Endothelial cell of umbilical vein (primary cell): ENCODE measurements at regions not wholly inside any gene's neighbourhood (a gene's known extent, or its start where the extent isn't known, plus 50 kb on each side); places are given as distances from the start of the nearest gene placed in this dataset.

Source experiments
- BruUV-seq: library from RNA; stranded (reverse); fragments of 400-500 nt; replicated peaks from 2 replicates; lab custom pipeline; 2021; lab: Mats Ljungman, UMichigan
- CTCF ChIA-PET: fragments of 300-600, 350-600 bp; sonication (Branson Sonifier 250); formaldehyde crosslinking; loops from one replicate; lab custom pipeline; 2021; ENCODE audit warnings: antibody characterized with exemption, inconsistent platforms; lab: Charles Lee
- POLR2A ChIA-PET: fragments of 300-600, 350-600 bp; sonication (Branson Sonifier 250); formaldehyde crosslinking; loops from one replicate; lab custom pipeline; 2021; ENCODE audit warnings: antibody characterized with exemption, inconsistent platforms; lab: Charles Lee
- DNase-seq: peaks from one replicate; pipeline ENCODE4 v3.0.0-alpha.2; 2011; ENCODE audit warnings: low read depth, low spot score
- FAIRE-seq: peaks from 2 replicates; lab custom pipeline; 2011; peaks lifted over from hg19 to GRCh38; lab: Jason Lieb, UNC
- H2AFZ ChIP-seq: 2 replicates; pipeline ENCODE4 v1.6.0; 2012; ENCODE audit warnings: low read depth, low read length, control low read depth, inconsistent platforms
- H3K27ac ChIP-seq: 2 replicates; pipeline ENCODE4 v1.5.1; 2011; ENCODE audit warnings: low read depth, mild to moderate bottlenecking, control low read depth, low read length, moderate library complexity; ENCODE audit not compliant: insufficient read depth
- H3K27me3 ChIP-seq, 2 experiments: 2 replicates each; pipeline versions ENCODE4 v1.6.0 to v1.6.1; 2011; ENCODE audit warnings: low read length in 2 of 2, mixed read lengths in 1 of 2; ENCODE audit not compliant: control insufficient read depth in 2 of 2, insufficient read depth in 2 of 2
- H3K36me3 ChIP-seq, 2 experiments: 2 replicates in 1 of 2; 3 replicates in 1 of 2; pipeline ENCODE4 v1.5.1; 2011; ENCODE audit warnings: low read length in 2 of 2, mild to moderate bottlenecking in 1 of 2, moderate library complexity in 1 of 2; ENCODE audit not compliant: control insufficient read depth in 2 of 2, insufficient read depth in 2 of 2; ENCODE audit errors: extremely low read depth in 1 of 2
- H3K4me1 ChIP-seq: 3 replicates; pipeline ENCODE4 v1.5.1; 2011; ENCODE audit warnings: mild to moderate bottlenecking, low read length; ENCODE audit not compliant: control insufficient read depth, insufficient read depth; ENCODE audit errors: extremely low read depth
- H3K4me2 ChIP-seq: 2 replicates; pipeline ENCODE4 v1.6.1; 2011; ENCODE audit warnings: low read length, control low read depth, mixed read lengths; ENCODE audit not compliant: insufficient read depth
- H3K4me3 ChIP-seq, 3 experiments: fragments of 200-600 bp in 1 of 3; sonication (generic), shearing (Covaris generic) in 1 of 3; replicated peaks in 1 of 3; 2 replicates each; pipeline ENCODE4 v1.5.1; 2011 to 2016; ENCODE audit warnings: control low read depth in 3 of 3, low read length in 3 of 3, mild to moderate bottlenecking in 2 of 3, inconsistent platforms in 1 of 3, low read depth in 1 of 3, moderate library complexity in 1 of 3; ENCODE audit not compliant: insufficient read depth in 1 of 3
- H3K79me2 ChIP-seq: 2 replicates; pipeline ENCODE4 v1.6.0; 2012; ENCODE audit warnings: low read length, inconsistent platforms; ENCODE audit not compliant: control insufficient read depth, insufficient read depth
- H3K9ac ChIP-seq: replicated peaks from 2 replicates; pipeline ENCODE3; 2011; ENCODE audit warnings: low read length, control low read depth; ENCODE audit not compliant: insufficient read depth; ENCODE audit errors: extremely low read depth
- H3K9me1 ChIP-seq: replicated peaks from 3 replicates; pipeline ENCODE4 v1.6.0; 2011; ENCODE audit warnings: mild to moderate bottlenecking, low read length; ENCODE audit not compliant: control insufficient read depth, insufficient read depth; ENCODE audit errors: extremely low read depth
- H3K9me3 ChIP-seq: replicated peaks from 2 replicates; pipeline ENCODE4 v1.5.1; 2012; ENCODE audit warnings: low read length, inconsistent platforms; ENCODE audit not compliant: control insufficient read depth, insufficient read depth
- H4K20me1 ChIP-seq: replicated peaks from 2 replicates; pipeline ENCODE3; 2011; ENCODE audit warnings: mild to moderate bottlenecking, low read length; ENCODE audit not compliant: control insufficient read depth, insufficient read depth; ENCODE audit errors: extremely low read depth
- EZH2 ChIP-seq: IDR thresholded peaks from 2 replicates; pipeline ENCODE4 v1.6.1; 2012; ENCODE audit warnings: borderline replicate concordance, low read depth, mild to moderate bottlenecking, moderate library complexity, low read length, inconsistent platforms; ENCODE audit not compliant: severe bottlenecking
- FOS ChIP-seq: IDR thresholded peaks from 2 replicates; pipeline ENCODE4 v1.6.1; 2011; ENCODE audit warnings: mild to moderate bottlenecking, low read length, moderate library complexity, borderline replicate concordance; ENCODE audit not compliant: insufficient read depth
- GATA2 ChIP-seq: IDR thresholded peaks from 2 replicates; pipeline ENCODE4 v1.7.0; 2011; ENCODE audit warnings: low read depth, mild to moderate bottlenecking, moderate library complexity, mixed read lengths, low read length; ENCODE audit not compliant: insufficient read length, insufficient read depth
- JUN ChIP-seq: IDR thresholded peaks from 2 replicates; pipeline ENCODE4 v1.6.1; 2011; ENCODE audit warnings: borderline replicate concordance, low read depth; ENCODE audit not compliant: insufficient read length, insufficient read depth
- MYC ChIP-seq: IDR thresholded peaks from one replicate; pipeline ENCODE4 v1.6.1; 2011; ENCODE audit warnings: mild to moderate bottlenecking, low read depth, low read length
- POLR2A ChIP-seq: IDR thresholded peaks from 2 replicates; pipeline ENCODE4 v1.6.1; 2012; ENCODE audit warnings: low read depth, mild to moderate bottlenecking, control low read depth, low read length
- POLR2AphosphoS5 ChIP-seq: IDR thresholded peaks from 2 replicates; pipeline ENCODE4 v1.6.1; 2012; ENCODE audit warnings: low read depth, mild to moderate bottlenecking, control low read depth, low read length, moderate library complexity; ENCODE audit not compliant: insufficient read depth
- dilution Hi-C: fragments of 300-500 bp; cut with MboI; formaldehyde crosslinking; loops from one replicate; pipeline ENCODE4 v1.15.0; 2019; ENCODE audit warnings: low sequenced_read_pairs; ENCODE audit not compliant: extremely low pct_ligation_motif_present
- intact Hi-C: fragments of 100-400 bp; cut with micrococcal nuclease; formaldehyde crosslinking; loops from one replicate; pipeline ENCODE4 v1.10.0; 2022
- TF ChIP-seq, protein P1 (sequence below): IDR thresholded peaks from 2 replicates; pipeline ENCODE4 v1.6.1; 2011; ENCODE audit not compliant: insufficient read depth, insufficient read length
- TF ChIP-seq, protein P2 (sequence below), 2 donors: IDR thresholded peaks; 1 replicate in 1 of 2; 2 replicates in 1 of 2; pipeline ENCODE4 v1.5.1; 2011; ENCODE audit warnings: low read length in 2 of 2, mild to moderate bottlenecking in 2 of 2, moderate library complexity in 2 of 2, control low read depth in 1 of 2, inconsistent platforms in 1 of 2, low read depth in 1 of 2; ENCODE audit not compliant: insufficient read depth in 1 of 2; ENCODE audit errors: extremely low read depth in 1 of 2

DNA sequence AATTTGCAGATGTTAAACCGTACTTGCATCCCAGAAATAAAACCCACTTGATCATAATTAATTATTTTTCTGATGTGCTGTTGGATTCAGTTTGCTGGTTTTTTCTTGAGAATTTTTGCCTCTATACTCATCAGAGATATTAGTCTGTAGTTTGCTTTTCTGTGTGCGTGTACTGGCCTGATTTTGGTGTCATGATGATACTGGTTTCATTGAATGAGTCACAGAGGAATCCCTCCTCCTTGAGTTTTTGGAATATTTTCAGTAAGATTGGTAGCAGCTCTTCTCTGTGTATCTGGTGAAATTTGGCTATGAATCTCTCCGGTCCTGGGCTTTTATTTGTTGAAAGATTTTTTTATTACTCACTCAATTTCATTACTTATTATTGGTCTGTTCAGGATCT lies 100.4 kb upstream of the PMCH start:
- H4K20me1 ChIP-seq: no peaks in the 10 kb centered on the region
- DNase-seq: no peak
- FAIRE-seq: no peak
- ChIA-PET CTCF (no interaction called here), POLR2A (no interaction called here)
- no peaks in the 10 kb centered on the region for H3K36me3 ChIP-seq
- no peak overlapping the region for H2AFZ ChIP-seq
- no peak overlapping the region for H3K4me2 ChIP-seq
- TF ChIP-seq POLR2A (no peak), FOS (no peak), GATA2 (no peak), POLR2AphosphoS5 (no peak), MYC (no peak), EZH2 (no peak), JUN (no peak)
- TF ChIP-seq, protein P1, sequence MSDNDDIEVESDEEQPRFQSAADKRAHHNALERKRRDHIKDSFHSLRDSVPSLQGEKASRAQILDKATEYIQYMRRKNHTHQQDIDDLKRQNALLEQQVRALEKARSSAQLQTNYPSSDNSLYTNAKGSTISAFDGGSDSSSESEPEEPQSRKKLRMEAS: no peak
- TF ChIP-seq, protein P2, sequence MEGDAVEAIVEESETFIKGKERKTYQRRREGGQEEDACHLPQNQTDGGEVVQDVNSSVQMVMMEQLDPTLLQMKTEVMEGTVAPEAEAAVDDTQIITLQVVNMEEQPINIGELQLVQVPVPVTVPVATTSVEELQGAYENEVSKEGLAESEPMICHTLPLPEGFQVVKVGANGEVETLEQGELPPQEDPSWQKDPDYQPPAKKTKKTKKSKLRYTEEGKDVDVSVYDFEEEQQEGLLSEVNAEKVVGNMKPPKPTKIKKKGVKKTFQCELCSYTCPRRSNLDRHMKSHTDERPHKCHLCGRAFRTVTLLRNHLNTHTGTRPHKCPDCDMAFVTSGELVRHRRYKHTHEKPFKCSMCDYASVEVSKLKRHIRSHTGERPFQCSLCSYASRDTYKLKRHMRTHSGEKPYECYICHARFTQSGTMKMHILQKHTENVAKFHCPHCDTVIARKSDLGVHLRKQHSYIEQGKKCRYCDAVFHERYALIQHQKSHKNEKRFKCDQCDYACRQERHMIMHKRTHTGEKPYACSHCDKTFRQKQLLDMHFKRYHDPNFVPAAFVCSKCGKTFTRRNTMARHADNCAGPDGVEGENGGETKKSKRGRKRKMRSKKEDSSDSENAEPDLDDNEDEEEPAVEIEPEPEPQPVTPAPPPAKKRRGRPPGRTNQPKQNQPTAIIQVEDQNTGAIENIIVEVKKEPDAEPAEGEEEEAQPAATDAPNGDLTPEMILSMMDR (IDR thresholded peaks at IDR 0.05; ENCODE audit: extremely low read depth in 1 of 2, insufficient read depth in 1 of 2, low read depth in 1 of 2, low read length in 2 of 2): no peak
- no peaks in the 10 kb centered on the region for H3K79me2 ChIP-seq
- dilution Hi-C loops (no loop called here), intact Hi-C loops (no loop called here)
- no peaks in the 10 kb centered on the region for H3K9me1 ChIP-seq
- H3K9me3 ChIP-seq: no peaks in the 10 kb centered on the region
- H3K27ac ChIP-seq: no peak overlapping the region
- H3K4me1 ChIP-seq: no peaks in the 10 kb centered on the region
- no TSS peak for BruUV-seq
- no peak overlapping the region for H3K4me3 ChIP-seq
- H3K9ac ChIP-seq: no peak overlapping the region
- no peaks in the 10 kb centered on the region for H3K27me3 ChIP-seq
